ENCODE measurements at regions not wholly inside any gene's neighbourhood (a gene's known extent, or its start where the extent isn't known, plus 50 kb on each side); places are given as distances from the start of the nearest gene placed in this dataset.

DNA sequence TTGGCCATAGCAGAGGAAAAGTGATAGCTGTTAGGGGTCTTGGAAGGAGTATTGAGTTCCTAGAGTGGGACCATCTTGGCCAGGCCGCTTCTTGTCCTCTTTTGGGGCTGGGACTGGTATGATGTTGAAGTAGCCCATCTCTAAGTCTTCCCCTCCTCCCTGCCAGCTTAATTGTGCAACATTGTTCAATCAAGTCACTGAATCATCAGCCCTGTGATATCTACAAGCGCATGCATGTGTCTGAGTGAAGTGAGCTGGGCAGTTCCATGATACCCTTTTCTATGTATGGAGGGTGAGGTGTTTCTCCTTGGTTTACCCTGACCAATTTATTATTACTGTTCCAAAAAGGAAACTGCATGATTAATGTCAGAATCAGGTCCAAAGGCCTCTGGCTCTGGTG, 112.2 kb downstream of the C9orf152 start:
- TF ChIP-seq POLR2A (IDR thresholded peaks at IDR 0.05; ENCODE audit: low read length) (no peak), GATA1 (IDR thresholded peaks at IDR 0.05; ENCODE audit: low read depth, low read length) (no peak)
